C4-2B (cell line): ENCODE measurements at regions not wholly inside any gene's neighbourhood (a gene's known extent, or its start where the extent isn't known, plus 50 kb on each side); places are given as distances from the start of the nearest gene placed in this dataset.

Source experiments
- H3K27ac ChIP-seq: fragments of 450-650 bp; 2 replicates; pipeline ENCODE4 v1.5.1; 2017
- ZFX ChIP-seq: fragments of 450-650 bp; IDR thresholded peaks from 2 replicates; pipeline ENCODE4 v1.6.1; 2017
- TF ChIP-seq, protein P1 (sequence below): fragments of 450-650 bp; conservative IDR thresholded peaks from 2 replicates; pipeline ENCODE4 v1.5.1; 2017; ENCODE audit warnings: mild to moderate bottlenecking

DNA sequence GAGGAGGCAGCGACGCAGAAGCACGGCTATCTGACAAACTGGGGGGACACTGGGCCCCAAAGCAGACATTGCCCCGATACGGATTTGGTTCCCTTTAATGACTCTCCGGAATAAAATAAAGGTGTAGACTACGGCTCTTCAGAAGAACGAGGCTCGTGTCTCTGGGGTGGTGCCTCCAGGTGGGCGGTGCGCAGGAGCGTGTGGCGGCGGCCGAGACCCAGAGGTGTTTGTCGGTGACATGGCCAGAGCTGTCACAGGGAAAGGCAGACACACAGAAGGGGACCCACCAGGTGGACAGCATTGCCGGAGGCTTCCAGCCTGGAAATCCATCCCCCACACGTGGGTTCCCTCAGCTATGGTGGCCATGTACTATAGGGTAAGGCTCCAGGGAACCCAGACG is 366.0 kb downstream of the BRD1 start:
- TF ChIP-seq, protein P1, sequence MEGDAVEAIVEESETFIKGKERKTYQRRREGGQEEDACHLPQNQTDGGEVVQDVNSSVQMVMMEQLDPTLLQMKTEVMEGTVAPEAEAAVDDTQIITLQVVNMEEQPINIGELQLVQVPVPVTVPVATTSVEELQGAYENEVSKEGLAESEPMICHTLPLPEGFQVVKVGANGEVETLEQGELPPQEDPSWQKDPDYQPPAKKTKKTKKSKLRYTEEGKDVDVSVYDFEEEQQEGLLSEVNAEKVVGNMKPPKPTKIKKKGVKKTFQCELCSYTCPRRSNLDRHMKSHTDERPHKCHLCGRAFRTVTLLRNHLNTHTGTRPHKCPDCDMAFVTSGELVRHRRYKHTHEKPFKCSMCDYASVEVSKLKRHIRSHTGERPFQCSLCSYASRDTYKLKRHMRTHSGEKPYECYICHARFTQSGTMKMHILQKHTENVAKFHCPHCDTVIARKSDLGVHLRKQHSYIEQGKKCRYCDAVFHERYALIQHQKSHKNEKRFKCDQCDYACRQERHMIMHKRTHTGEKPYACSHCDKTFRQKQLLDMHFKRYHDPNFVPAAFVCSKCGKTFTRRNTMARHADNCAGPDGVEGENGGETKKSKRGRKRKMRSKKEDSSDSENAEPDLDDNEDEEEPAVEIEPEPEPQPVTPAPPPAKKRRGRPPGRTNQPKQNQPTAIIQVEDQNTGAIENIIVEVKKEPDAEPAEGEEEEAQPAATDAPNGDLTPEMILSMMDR = no peak
- no peak for TF ChIP-seq ZFX
- H3K27ac ChIP-seq = no peak overlapping the region

DNA sequence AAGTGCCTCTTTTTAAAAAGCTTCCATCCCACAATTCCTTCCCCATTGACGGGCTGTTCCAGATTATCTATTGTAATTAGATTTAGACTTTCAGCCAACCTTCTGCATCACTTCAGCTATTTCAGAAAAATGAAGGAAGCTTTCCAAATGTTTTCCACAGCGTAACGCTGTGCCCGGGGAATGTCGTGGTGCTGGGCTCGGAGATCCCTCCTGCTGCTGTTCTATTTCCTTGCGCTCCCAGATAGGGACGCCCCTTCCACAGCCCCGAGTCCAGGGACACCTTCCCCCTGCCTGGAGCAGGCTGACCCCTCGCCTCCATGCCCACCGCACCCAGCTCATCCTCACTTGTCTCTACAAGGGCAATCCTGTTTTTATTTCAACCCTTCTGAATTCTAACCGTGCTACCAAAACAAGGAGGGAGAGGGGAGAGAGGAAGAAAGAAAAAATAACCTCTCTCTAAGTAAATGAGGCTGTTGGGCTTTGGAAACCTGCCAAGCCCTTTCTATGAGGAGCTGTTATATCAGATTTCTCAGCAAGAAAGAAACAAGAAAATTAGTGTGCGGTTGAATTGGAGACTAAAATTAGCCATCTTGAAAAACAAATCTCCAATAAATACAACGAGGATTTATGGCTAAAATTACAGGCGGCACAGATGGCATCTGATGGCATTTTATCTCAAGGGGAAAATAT is 366.9 kb downstream of the BRD1 start:
- TF ChIP-seq ZFX = no peak
- TF ChIP-seq, protein P1 = no peak
- no peak overlapping the region for H3K27ac ChIP-seq

DNA sequence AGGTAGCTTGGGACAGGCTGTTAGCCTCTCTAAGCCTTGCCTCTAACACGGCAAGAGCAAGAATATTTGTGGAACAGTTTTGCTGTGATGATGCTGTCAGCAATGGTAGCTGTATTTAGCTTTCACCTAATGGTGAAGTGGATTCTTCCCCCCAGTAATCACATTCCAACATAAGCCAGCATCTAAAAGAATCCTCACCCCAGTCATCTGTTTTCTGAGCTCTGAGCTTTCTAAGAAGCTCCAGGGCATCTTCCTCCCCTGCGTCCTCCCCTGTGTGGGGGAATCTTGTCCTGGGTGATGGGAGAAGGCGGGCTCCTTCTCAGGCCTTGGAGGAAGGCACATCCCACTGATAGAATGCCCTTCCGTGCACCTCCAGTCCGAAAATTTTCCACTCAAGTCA is 367.6 kb downstream of the BRD1 start:
- no peak for TF ChIP-seq ZFX
- TF ChIP-seq, protein P1 = no peak
- H3K27ac ChIP-seq = no peak overlapping the region

DNA sequence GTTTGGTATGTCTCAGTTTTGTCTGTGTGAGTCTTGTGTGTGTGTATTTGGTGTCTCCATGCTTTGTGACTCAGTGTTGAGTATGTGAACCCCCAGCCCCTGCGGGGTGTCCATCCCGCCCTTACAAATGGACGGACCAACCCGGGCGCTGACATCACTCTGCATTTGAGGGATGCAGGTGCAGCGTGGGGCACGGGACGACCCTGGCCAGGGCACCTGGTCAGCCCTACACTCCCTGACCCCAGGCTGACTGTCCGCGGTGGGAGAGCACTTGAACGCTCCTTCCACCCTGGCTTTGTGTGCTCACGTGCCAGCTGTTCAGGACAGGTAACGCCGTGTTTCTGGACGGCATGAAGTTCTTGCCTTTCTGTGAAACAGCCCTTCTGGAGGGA is 369.0 kb downstream of the BRD1 start:
- TF ChIP-seq, protein P1 = no peak
- TF ChIP-seq ZFX = no peak
- H3K27ac ChIP-seq = no peak overlapping the region

DNA sequence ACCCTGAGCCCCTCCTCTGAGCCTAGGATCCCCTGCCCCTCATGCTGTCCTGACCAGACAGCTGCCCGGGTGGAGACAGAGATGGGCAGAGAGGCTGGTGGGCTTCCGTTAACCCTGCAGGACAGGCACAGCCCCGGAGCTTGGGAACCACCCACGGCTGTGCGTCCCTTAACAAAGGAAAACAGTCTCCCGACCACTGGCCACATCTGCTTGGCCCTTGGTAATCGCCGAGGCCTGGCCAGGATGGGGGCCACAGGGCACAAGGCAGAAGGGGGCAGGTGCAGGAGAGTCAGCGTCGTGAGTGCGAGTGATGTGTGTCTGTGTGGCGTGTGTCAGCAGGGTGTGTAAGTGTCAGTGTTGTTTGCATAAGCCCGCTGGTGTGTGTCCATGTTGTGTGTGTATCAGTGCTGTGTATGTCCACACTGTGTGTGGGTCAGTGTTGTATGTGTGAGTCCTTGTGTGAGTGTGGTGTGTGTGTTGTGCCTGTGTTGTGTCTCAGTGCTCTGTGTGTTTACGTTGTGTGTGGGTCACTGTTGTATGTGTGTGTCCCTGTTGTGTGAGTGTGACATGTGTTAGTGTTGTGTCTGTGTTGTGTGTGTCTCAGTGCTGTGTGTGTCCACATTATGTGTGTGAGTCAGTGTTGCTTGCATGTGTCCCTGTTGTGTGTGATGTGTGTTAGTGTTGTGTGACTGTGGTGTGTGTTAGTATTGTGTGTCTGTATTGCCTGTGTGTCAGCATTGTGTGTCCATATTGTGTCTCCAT is 369.5 kb downstream of the BRD1 start:
- TF ChIP-seq ZFX = no peak
- TF ChIP-seq, protein P1 = no peak
- H3K27ac ChIP-seq = no peak overlapping the region

DNA sequence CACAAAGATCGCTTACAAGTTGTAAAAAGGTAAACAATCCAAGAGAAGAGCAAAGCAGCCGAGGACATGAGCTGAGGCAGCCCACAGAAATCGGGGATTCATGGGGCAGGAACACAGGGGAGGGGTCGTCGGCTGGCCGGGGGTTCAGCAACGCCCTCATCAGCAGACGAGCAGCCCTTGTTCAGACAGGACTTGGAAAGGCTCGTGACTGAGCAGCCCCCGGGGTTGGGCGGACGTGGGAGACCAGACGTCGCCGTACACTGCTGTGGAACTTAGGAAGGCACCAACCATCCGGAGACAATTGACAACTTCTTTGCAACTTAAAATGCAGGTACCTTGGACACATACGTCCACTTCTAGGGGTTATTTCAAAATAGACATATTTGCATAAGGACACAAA is 370.5 kb downstream of the BRD1 start:
- no peak overlapping the region for H3K27ac ChIP-seq
- TF ChIP-seq, protein P1 = no peak
- TF ChIP-seq ZFX = no peak

DNA sequence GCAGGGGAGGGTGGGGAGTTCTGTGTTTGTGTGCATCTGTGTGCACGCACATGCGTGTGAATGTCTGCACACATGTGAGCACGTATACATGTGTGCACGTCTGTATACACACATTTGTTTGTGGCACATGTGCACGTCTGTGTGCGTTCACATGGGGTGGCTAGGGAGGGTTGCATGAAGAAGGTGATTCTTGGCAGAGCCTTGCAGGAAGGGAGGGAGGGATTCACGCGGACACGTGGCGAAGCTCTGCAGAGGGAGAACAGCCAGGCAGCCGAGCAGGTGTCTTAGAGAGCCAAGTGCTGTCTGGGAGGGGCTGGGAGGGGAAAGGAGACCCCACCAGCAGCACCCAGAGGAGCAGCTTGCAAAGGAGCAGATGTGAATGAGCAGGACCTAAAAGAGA is 372.1 kb downstream of the BRD1 start:
- no peak for TF ChIP-seq ZFX
- TF ChIP-seq, protein P1 = no peak
- no peak overlapping the region for H3K27ac ChIP-seq
